ENCODE measurements at regions not wholly inside any gene's neighbourhood (a gene's known extent, or its start where the extent isn't known, plus 50 kb on each side); places are given as distances from the start of the nearest gene placed in this dataset.
"Not testable (repeated sequence)": the region's sequence is repeated elsewhere in the genome, so short reads cannot be mapped to it uniquely, and the experiment has no call there.

DNA sequence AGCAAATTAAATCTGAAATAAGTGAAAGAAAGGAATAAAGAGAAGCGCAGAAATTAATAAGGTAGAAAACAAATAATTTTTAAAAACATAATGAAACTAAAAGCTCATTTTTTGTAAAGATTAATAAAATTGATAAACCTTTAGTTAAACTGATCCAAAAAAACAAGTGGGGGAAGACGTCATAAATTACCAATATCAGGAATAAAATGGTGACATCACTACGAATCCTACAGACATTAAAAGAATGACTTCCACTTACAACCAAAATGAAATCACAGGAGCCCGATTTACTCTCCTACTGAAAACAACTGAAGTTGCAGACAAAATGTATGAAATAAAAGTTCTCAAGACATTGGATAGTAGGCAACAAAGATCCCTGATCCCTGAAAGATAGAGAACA, 68.1 kb upstream of the IFFO2 start:
- Histone ChIP-seq H3K36me3 (no peaks in the 10 kb centered on the region), H3K27me3 (peaks cover 0 to 27% (median 8%) of the 10 kb centered on the region in 3 donors)

DNA sequence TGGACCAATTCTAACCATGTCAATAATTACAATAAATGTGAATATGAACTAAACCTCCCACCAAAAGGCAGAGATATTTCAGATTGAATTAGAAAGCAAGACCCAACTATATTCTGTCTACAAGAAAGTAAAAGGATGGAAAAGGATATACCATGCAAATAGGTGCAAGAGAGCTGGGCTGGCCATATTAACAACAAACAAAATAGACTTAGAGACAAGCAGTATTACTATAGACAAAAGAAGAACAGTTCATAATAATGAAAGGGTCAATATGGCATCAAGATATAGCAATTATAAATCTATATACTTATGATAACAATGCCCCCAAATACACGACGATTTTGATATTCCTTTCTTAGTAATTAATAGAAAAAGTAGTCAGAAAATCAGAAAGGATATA, 67.3 kb upstream of the IFFO2 start:
- WGBS, 5 donors: 61 to 71% (median 66%) methylated on average over 2 of the region's 2 CpGs
- intact Hi-C loops (cut with DNase I; ENCODE audit: low total_unique reads): no loop called here

More for the DNA sequence above, 68.1 kb upstream of the IFFO2 start:
- TF ChIP-seq EP300 (IDR thresholded peaks at IDR 0.05): no peak
- TF ChIP-seq POLR2A (IDR thresholded peaks at IDR 0.05): no peak
- no peak for TF ChIP-seq POLR2AphosphoS5 (IDR thresholded peaks at IDR 0.05)
- TF ChIP-seq, protein P1, sequence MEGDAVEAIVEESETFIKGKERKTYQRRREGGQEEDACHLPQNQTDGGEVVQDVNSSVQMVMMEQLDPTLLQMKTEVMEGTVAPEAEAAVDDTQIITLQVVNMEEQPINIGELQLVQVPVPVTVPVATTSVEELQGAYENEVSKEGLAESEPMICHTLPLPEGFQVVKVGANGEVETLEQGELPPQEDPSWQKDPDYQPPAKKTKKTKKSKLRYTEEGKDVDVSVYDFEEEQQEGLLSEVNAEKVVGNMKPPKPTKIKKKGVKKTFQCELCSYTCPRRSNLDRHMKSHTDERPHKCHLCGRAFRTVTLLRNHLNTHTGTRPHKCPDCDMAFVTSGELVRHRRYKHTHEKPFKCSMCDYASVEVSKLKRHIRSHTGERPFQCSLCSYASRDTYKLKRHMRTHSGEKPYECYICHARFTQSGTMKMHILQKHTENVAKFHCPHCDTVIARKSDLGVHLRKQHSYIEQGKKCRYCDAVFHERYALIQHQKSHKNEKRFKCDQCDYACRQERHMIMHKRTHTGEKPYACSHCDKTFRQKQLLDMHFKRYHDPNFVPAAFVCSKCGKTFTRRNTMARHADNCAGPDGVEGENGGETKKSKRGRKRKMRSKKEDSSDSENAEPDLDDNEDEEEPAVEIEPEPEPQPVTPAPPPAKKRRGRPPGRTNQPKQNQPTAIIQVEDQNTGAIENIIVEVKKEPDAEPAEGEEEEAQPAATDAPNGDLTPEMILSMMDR (IDR thresholded peaks at IDR 0.05): no peak
- Histone ChIP-seq H3K27ac (no peak overlapping the region), H3K4me1 (no peaks in the 10 kb centered on the region), H3K9me3 (no peaks in the 10 kb centered on the region), H3K4me3 (no peak overlapping the region)
- no peak for DNase-seq
- WGBS, 5 donors: 90 to 93% (median 92%) methylated on average over 4 of the region's 4 CpGs
- intact Hi-C loops (cut with DNase I; ENCODE audit: low total_unique reads): no loop called here

DNA sequence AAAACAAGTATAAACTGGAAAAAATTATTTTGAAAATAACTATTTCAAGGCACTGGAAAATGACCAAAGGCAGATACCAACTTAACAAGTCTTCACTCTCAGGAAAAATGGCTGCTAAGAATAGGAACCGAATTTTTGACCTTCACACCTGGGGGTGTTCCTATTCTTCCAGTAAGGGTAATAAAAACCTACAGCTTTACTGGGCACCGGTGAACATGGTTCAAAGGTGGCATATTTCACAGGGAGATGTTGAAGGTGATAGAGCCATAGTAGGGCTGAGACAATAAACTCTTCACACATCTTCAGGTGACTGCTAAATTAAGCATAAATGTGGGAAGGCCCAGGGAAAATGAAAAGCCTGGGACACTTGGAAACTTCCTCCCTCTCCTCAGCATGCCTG, 65.4 kb upstream of the IFFO2 start:
- no peak overlapping the region for H3K27ac ChIP-seq
- H3K36me3 ChIP-seq: no peaks in the 10 kb centered on the region
- 61 to 81% (median 71%) methylated on average over 2 of the region's 2 CpGs for WGBS, 5 donors
- no peaks in the 10 kb centered on the region for H3K9me3 ChIP-seq
- no peak for TF ChIP-seq EP300 (IDR thresholded peaks at IDR 0.05)
- no peak for TF ChIP-seq POLR2A (IDR thresholded peaks at IDR 0.05)
- no peak for TF ChIP-seq POLR2AphosphoS5 (IDR thresholded peaks at IDR 0.05)
- TF ChIP-seq, protein P1 (IDR thresholded peaks at IDR 0.05): no peak
- H3K27me3 ChIP-seq: peaks cover 0 to 5% (median 0%) of the 10 kb centered on the region in 3 donors
- no peak for DNase-seq
- H3K4me1 ChIP-seq: no peaks in the 10 kb centered on the region
- intact Hi-C loops (cut with DNase I; ENCODE audit: low total_unique reads): no loop called here
- no peak overlapping the region for H3K4me3 ChIP-seq

More for the DNA sequence above, 67.3 kb upstream of the IFFO2 start:
- H3K4me1 ChIP-seq: no peaks in the 10 kb centered on the region
- no peak for DNase-seq
- TF ChIP-seq, protein P1 (IDR thresholded peaks at IDR 0.05): no peak
- no peak for TF ChIP-seq POLR2AphosphoS5 (IDR thresholded peaks at IDR 0.05)
- peaks cover 0 to 20% (median under 1%) of the 10 kb centered on the region in 3 donors for H3K27me3 ChIP-seq
- no peak overlapping the region for H3K27ac ChIP-seq
- no peak overlapping the region for H3K4me3 ChIP-seq
- no peaks in the 10 kb centered on the region for H3K9me3 ChIP-seq
- H3K36me3 ChIP-seq: no peaks in the 10 kb centered on the region

DNA sequence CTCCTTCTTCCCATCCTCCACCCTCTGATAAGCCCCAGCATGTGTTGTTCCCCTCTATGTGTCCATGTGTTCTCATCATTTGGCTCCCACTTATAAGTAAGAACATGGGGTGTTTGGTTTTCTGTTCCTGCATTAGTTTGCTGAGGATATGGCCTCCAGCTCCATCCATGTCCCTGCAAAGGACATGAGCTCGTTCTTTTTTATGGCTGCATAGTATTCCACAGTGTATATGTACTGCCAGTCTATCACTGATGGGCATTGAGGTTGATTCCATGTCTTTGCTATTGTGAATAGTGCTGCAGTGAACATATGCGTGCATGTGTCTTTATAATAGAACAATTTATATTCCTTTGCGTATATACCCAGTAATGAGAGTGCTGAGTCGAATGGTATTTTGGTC, 62.8 kb upstream of the IFFO2 start:
- intact Hi-C loops (cut with DNase I; ENCODE audit: low total_unique reads); DNase-seq: not testable (repeated sequence)

DNA sequence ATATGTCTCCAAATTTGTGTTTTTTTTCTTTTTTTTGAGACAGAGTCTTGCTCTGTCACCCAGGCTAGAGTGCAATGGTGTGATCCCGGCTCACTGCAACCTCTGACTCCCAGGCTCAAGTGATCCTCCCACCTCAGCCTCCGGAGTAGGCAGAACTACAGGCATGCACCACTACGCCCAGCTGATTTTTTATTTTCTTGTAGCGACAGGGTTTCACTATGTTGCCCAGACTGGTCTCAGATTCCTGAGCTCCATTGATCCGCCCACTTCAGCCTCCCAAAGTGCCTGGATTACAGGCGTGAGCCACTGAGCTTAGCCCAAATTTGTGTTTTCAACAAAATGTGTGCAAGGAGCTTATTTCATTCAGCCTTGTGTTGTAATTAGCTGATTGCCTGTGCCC, 59.0 kb upstream of the IFFO2 start:
- no peaks in the 10 kb centered on the region for H3K36me3 ChIP-seq
- no peak overlapping the region for H3K4me3 ChIP-seq
- 88 to 97% (median 94%) methylated on average over 6 of the region's 6 CpGs for WGBS, 5 donors
- TF ChIP-seq, protein P1 (IDR thresholded peaks at IDR 0.05): no peak
- TF ChIP-seq POLR2AphosphoS5 (IDR thresholded peaks at IDR 0.05): no peak
- TF ChIP-seq POLR2A (IDR thresholded peaks at IDR 0.05): no peak
- no peak for TF ChIP-seq EP300 (IDR thresholded peaks at IDR 0.05)
- H3K4me1 ChIP-seq: peaks cover 16 to 26% (median 23%) of the 10 kb centered on the region in 4 donors
- intact Hi-C loops (cut with DNase I; ENCODE audit: low total_unique reads): no loop called here
- DNase-seq: no peak
- H3K27me3 ChIP-seq: no peaks in the 10 kb centered on the region
- no peak overlapping the region for H3K27ac ChIP-seq
- no peaks in the 10 kb centered on the region for H3K9me3 ChIP-seq

More for the DNA sequence above, 62.8 kb upstream of the IFFO2 start:
- not testable (repeated sequence) for H3K27me3 ChIP-seq, H3K4me3 ChIP-seq, H3K9me3 ChIP-seq, H3K27ac ChIP-seq, H3K36me3 ChIP-seq, H3K4me1 ChIP-seq
- WGBS, 5 donors: 94 to 99% (median 97%) methylated on average over 4 of the region's 4 CpGs

All from stomach (tissue), 8 donors.